ENCODE measurements at regions not wholly inside any gene's neighbourhood (a gene's known extent, or its start where the extent isn't known, plus 50 kb on each side); places are given as distances from the start of the nearest gene placed in this dataset.

DNA sequence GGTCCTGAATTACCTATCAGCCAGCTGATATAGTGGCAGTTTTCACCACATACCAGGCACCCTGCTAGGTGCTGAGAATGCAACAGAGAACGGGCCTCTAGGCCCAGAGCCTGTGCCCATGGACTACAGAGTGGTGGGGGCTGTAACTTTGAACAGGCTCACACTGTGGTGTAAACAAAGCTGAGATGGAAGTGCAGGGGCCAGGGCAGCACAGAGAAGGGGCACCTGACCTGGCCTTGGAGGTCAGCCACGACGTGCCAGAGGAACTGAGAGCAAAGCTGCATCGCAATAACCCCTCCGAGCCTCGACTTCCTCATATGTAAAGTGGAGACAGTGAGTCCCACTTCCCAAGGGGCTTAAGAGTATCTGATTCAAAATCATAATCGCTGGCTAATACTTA lies 105.8 kb downstream of the MAFB start (continued):
- TF ChIP-seq, protein P1, sequence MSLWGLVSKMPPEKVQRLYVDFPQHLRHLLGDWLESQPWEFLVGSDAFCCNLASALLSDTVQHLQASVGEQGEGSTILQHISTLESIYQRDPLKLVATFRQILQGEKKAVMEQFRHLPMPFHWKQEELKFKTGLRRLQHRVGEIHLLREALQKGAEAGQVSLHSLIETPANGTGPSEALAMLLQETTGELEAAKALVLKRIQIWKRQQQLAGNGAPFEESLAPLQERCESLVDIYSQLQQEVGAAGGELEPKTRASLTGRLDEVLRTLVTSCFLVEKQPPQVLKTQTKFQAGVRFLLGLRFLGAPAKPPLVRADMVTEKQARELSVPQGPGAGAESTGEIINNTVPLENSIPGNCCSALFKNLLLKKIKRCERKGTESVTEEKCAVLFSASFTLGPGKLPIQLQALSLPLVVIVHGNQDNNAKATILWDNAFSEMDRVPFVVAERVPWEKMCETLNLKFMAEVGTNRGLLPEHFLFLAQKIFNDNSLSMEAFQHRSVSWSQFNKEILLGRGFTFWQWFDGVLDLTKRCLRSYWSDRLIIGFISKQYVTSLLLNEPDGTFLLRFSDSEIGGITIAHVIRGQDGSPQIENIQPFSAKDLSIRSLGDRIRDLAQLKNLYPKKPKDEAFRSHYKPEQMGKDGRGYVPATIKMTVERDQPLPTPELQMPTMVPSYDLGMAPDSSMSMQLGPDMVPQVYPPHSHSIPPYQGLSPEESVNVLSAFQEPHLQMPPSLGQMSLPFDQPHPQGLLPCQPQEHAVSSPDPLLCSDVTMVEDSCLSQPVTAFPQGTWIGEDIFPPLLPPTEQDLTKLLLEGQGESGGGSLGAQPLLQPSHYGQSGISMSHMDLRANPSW (CRISPR knock-in tag; conservative IDR thresholded peaks at IDR 0.05; ENCODE audit: low read depth) = no peak
- TF ChIP-seq HMGA2 (CRISPR knock-in tag; IDR thresholded peaks at IDR 0.05) = no peak
- TF ChIP-seq, protein P2, sequence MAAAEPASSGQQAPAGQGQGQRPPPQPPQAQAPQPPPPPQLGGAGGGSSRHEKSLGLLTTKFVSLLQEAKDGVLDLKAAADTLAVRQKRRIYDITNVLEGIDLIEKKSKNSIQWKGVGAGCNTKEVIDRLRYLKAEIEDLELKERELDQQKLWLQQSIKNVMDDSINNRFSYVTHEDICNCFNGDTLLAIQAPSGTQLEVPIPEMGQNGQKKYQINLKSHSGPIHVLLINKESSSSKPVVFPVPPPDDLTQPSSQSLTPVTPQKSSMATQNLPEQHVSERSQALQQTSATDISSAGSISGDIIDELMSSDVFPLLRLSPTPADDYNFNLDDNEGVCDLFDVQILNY (CRISPR knock-in tag; IDR thresholded peaks at IDR 0.05) = no peak
- TF ChIP-seq TCF7 (CRISPR knock-in tag; IDR thresholded peaks at IDR 0.05; ENCODE audit: low read depth) = no peak
- TF ChIP-seq TEAD1 (CRISPR knock-in tag; IDR thresholded peaks at IDR 0.05) = no peak
- TF ChIP-seq, protein P3, sequence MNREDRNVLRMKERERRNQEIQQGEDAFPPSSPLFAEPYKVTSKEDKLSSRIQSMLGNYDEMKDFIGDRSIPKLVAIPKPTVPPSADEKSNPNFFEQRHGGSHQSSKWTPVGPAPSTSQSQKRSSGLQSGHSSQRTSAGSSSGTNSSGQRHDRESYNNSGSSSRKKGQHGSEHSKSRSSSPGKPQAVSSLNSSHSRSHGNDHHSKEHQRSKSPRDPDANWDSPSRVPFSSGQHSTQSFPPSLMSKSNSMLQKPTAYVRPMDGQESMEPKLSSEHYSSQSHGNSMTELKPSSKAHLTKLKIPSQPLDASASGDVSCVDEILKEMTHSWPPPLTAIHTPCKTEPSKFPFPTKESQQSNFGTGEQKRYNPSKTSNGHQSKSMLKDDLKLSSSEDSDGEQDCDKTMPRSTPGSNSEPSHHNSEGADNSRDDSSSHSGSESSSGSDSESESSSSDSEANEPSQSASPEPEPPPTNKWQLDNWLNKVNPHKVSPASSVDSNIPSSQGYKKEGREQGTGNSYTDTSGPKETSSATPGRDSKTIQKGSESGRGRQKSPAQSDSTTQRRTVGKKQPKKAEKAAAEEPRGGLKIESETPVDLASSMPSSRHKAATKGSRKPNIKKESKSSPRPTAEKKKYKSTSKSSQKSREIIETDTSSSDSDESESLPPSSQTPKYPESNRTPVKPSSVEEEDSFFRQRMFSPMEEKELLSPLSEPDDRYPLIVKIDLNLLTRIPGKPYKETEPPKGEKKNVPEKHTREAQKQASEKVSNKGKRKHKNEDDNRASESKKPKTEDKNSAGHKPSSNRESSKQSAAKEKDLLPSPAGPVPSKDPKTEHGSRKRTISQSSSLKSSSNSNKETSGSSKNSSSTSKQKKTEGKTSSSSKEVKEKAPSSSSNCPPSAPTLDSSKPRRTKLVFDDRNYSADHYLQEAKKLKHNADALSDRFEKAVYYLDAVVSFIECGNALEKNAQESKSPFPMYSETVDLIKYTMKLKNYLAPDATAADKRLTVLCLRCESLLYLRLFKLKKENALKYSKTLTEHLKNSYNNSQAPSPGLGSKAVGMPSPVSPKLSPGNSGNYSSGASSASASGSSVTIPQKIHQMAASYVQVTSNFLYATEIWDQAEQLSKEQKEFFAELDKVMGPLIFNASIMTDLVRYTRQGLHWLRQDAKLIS (CRISPR knock-in tag; IDR thresholded peaks at IDR 0.05; ENCODE audit: borderline replicate concordance) = no peak
- TF ChIP-seq ZBTB21 (CRISPR knock-in tag; IDR thresholded peaks at IDR 0.05; ENCODE audit: borderline replicate concordance) = no peak
- no peak for TF ChIP-seq CREB1 (CRISPR knock-in tag; IDR thresholded peaks at IDR 0.05)
- no peak for TF ChIP-seq GABPB1 (CRISPR knock-in tag; IDR thresholded peaks at IDR 0.05)
- TF ChIP-seq NR2C2 (CRISPR knock-in tag; IDR thresholded peaks at IDR 0.05) = no peak
- TF ChIP-seq, protein P4, sequence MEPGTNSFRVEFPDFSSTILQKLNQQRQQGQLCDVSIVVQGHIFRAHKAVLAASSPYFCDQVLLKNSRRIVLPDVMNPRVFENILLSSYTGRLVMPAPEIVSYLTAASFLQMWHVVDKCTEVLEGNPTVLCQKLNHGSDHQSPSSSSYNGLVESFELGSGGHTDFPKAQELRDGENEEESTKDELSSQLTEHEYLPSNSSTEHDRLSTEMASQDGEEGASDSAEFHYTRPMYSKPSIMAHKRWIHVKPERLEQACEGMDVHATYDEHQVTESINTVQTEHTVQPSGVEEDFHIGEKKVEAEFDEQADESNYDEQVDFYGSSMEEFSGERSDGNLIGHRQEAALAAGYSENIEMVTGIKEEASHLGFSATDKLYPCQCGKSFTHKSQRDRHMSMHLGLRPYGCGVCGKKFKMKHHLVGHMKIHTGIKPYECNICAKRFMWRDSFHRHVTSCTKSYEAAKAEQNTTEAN (CRISPR knock-in tag; IDR thresholded peaks at IDR 0.05) = no peak
- no peak for TF ChIP-seq RORB (CRISPR knock-in tag; IDR thresholded peaks at IDR 0.05)
- no peak for TF ChIP-seq TEAD4 (CRISPR knock-in tag; IDR thresholded peaks at IDR 0.05)
- TF ChIP-seq ZNF317 (CRISPR knock-in tag; IDR thresholded peaks at IDR 0.05; ENCODE audit: borderline replicate concordance, low read depth) = no peak

DNA sequence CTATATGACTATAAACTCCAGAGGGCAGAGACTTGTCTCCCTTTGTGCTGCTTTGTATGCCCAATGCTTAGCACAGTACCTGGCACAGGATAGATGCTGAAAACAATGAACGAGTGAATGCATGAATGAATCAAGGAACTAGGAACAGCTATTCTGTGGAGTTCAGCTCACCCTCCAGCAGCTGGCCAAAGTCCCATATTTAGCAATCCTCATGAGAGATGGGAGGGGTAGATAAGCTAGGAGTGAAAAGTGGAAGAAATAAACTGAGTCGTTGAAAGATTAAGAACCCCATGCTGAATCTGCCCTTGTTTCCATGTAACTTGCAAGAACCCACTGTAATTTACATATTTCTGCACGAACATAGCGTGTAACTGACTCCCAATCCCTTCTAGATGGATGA lies 106.5 kb downstream of the MAFB start:
- H3K27me3 Mint-ChIP-seq (ENCODE audit: low read depth) = peaks cover 5% of the 10 kb centered on the region
- CTCF ChIA-PET = no interaction called here

More for the DNA sequence above, 106.5 kb downstream of the MAFB start:
- Mint-ChIP-seq H3K36me3 (no peaks in the 10 kb centered on the region), H3K4me1 (no peaks in the 10 kb centered on the region), H3K9me3 (no peaks in the 10 kb centered on the region), H3K4me3 (no peak overlapping the region), H3K27ac (no peak overlapping the region)
- ATAC-seq = no peak
- TF ChIP-seq GTF2I (CRISPR knock-in tag; conservative IDR thresholded peaks at IDR 0.05) (no peak), FOXJ3 (CRISPR knock-in tag; IDR thresholded peaks at IDR 0.05; ENCODE audit: borderline replicate concordance) (no peak), KAT7 (CRISPR knock-in tag; IDR thresholded peaks at IDR 0.05; ENCODE audit: borderline replicate concordance) (no peak), PRRX2 (CRISPR knock-in tag; IDR thresholded peaks at IDR 0.05) (no peak), HMGA2 (CRISPR knock-in tag; IDR thresholded peaks at IDR 0.05) (no peak)
- TF ChIP-seq, protein P5, sequence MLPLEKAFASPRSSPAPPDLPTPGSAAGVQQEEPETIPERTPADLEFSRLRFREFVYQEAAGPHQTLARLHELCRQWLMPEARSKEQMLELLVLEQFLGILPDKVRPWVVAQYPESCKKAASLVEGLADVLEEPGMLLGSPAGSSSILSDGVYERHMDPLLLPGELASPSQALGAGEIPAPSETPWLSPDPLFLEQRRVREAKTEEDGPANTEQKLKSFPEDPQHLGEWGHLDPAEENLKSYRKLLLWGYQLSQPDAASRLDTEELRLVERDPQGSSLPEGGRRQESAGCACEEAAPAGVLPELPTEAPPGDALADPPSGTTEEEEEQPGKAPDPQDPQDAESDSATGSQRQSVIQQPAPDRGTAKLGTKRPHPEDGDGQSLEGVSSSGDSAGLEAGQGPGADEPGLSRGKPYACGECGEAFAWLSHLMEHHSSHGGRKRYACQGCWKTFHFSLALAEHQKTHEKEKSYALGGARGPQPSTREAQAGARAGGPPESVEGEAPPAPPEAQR (CRISPR knock-in tag; IDR thresholded peaks at IDR 0.05) = no peak
- TF ChIP-seq, protein P6, sequence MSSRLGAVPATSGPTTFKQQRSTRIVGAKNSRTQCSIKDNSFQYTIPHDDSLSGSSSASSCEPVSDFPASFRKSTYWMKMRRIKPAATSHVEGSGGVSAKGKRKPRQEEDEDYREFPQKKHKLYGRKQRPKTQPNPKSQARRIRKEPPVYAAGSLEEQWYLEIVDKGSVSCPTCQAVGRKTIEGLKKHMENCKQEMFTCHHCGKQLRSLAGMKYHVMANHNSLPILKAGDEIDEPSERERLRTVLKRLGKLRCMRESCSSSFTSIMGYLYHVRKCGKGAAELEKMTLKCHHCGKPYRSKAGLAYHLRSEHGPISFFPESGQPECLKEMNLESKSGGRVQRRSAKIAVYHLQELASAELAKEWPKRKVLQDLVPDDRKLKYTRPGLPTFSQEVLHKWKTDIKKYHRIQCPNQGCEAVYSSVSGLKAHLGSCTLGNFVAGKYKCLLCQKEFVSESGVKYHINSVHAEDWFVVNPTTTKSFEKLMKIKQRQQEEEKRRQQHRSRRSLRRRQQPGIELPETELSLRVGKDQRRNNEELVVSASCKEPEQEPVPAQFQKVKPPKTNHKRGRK (CRISPR knock-in tag; IDR thresholded peaks at IDR 0.05; ENCODE audit: borderline replicate concordance) = no peak
- TF ChIP-seq, protein P7, sequence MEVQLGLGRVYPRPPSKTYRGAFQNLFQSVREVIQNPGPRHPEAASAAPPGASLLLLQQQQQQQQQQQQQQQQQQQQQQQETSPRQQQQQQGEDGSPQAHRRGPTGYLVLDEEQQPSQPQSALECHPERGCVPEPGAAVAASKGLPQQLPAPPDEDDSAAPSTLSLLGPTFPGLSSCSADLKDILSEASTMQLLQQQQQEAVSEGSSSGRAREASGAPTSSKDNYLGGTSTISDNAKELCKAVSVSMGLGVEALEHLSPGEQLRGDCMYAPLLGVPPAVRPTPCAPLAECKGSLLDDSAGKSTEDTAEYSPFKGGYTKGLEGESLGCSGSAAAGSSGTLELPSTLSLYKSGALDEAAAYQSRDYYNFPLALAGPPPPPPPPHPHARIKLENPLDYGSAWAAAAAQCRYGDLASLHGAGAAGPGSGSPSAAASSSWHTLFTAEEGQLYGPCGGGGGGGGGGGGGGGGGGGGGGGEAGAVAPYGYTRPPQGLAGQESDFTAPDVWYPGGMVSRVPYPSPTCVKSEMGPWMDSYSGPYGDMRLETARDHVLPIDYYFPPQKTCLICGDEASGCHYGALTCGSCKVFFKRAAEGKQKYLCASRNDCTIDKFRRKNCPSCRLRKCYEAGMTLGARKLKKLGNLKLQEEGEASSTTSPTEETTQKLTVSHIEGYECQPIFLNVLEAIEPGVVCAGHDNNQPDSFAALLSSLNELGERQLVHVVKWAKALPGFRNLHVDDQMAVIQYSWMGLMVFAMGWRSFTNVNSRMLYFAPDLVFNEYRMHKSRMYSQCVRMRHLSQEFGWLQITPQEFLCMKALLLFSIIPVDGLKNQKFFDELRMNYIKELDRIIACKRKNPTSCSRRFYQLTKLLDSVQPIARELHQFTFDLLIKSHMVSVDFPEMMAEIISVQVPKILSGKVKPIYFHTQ (CRISPR knock-in tag; IDR thresholded peaks at IDR 0.05) = no peak
- POLR2A ChIA-PET = no interaction called here
- DNase-seq (ENCODE audit: low spot score) = no peak

Data from WTC11 (cell line).